Loucy (cell line): ENCODE measurements at regions not wholly inside any gene's neighbourhood (a gene's known extent, or its start where the extent isn't known, plus 50 kb on each side); places are given as distances from the start of the nearest gene placed in this dataset.

Source experiments
- CTCF ChIP-seq: fragments of 200-600 bp; sonication (generic); conservative IDR thresholded peaks from 2 replicates; pipeline ENCODE4 v1.5.1; 2014; ENCODE audit warnings: mild to moderate bottlenecking, antibody characterized with exemption, low read length
- EZH2phosphoT487 ChIP-seq: fragments of 200-600 bp; IDR thresholded peaks from 2 replicates; pipeline ENCODE4 v1.6.1; 2018; ENCODE audit warnings: antibody characterized with exemption, mild to moderate bottlenecking, moderate library complexity, borderline replicate concordance

- no peak for TF ChIP-seq CTCF
- no peak for TF ChIP-seq EZH2phosphoT487
These were observed 485.0 kb downstream of the DISC1 start for GRCh38 chr1:232111611-232112010.
